GM18858 (cell line): ENCODE measurements at regions not wholly inside any gene's neighbourhood (a gene's known extent, or its start where the extent isn't known, plus 50 kb on each side); places are given as distances from the start of the nearest gene placed in this dataset.

ENCODE experiments used
- ATAC-seq: cut with Tn5 transposase; IDR thresholded peaks from one replicate; pipeline ENCODE4 v1.9.1; 2021; ENCODE audit not compliant: unreplicated experiment

- no peak for ATAC-seq
Observed at GRCh38 chr1:229046251-229046853, 224.6 kb upstream of the RAB4A start.

GRCh38 chr1:229047161-229047839, 223.6 kb upstream of the RAB4A start:
- ATAC-seq, result no peak

GRCh38 chr1:229047840-229048620, 222.9 kb upstream of the RAB4A start:
- no peak for ATAC-seq

- ATAC-seq, result no peak
Observed at GRCh38 chr1:229048896-229049295, 222.0 kb upstream of the RAB4A start.

- no peak for ATAC-seq
Observed at GRCh38 chr1:229056046-229056445, 214.9 kb upstream of the RAB4A start.

- no peak for ATAC-seq
Observed at GRCh38 chr1:229058111-229058561, 212.8 kb upstream of the RAB4A start.

- ATAC-seq, result no peak
Observed at GRCh38 chr1:229058729-229059128, 212.2 kb upstream of the RAB4A start.

- ATAC-seq, result no peak
Observed at GRCh38 chr1:229059671-229060539, 211.0 kb upstream of the RAB4A start.

- no peak for ATAC-seq
Observed at GRCh38 chr1:229062135-229062534, 208.8 kb upstream of the RAB4A start.

GRCh38 chr1:229063154-229063773, 207.6 kb upstream of the RAB4A start:
- ATAC-seq, result no peak

- ATAC-seq, result no peak
Observed at GRCh38 chr1:229064320-229065168, 206.4 kb upstream of the RAB4A start.

- ATAC-seq, result no peak
Observed at GRCh38 chr1:229065613-229066012, 205.3 kb upstream of the RAB4A start.

- no peak for ATAC-seq
Observed at GRCh38 chr1:229066591-229066990, 204.3 kb upstream of the RAB4A start.

- ATAC-seq, result no peak
Observed at GRCh38 chr1:229067546-229067945, 203.4 kb upstream of the RAB4A start.

GRCh38 chr1:229068270-229068987, 202.5 kb upstream of the RAB4A start:
- no peak for ATAC-seq

GRCh38 chr1:229069176-229069575, 201.7 kb upstream of the RAB4A start:
- ATAC-seq, result no peak

- no peak for ATAC-seq
Observed at GRCh38 chr1:229070168-229070567, 200.7 kb upstream of the RAB4A start.

GRCh38 chr1:229073251-229073650, 197.7 kb upstream of the RAB4A start:
- no peak for ATAC-seq

- no peak for ATAC-seq
Observed at GRCh38 chr1:229075217-229075616, 195.7 kb upstream of the RAB4A start.
